GM12878 (cell line): ENCODE measurements at regions not wholly inside any gene's neighbourhood (a gene's known extent, or its start where the extent isn't known, plus 50 kb on each side); places are given as distances from the start of the nearest gene placed in this dataset.

ENCODE experiments used
- ATAC-seq: fragments of 200-7000 bp; cut with Tn5 transposase; 3 replicates; pipeline ENCODE4 v1.9.1; 2020; ENCODE audit warnings: mild to moderate bottlenecking, moderate library complexity
- BruUV-seq: library from RNA; stranded (reverse); fragments of 400-500 nt; replicated peaks from 2 replicates; lab custom pipeline; 2021; lab: Mats Ljungman, UMichigan
- CTCF ChIA-PET: fragments of 300-600 bp; sonication (Branson Sonifier 250); formaldehyde crosslinking; extraction: SDS; loops from one replicate; lab custom pipeline; 2021; ENCODE audit warnings: inconsistent platforms; lab: Yijun Ruan, JAX
- POLR2A ChIA-PET: fragments of 350-600 bp; formaldehyde crosslinking; extraction: SDS; loops from one replicate; lab custom pipeline; 2021; ENCODE audit warnings: inconsistent platforms; lab: Charles Lee
- RAD21 ChIA-PET: fragments of 300-600 bp; sonication (Branson Sonifier 250); formaldehyde crosslinking; loops from one replicate; lab custom pipeline; 2023; ENCODE audit warnings: antibody characterized with exemption; ENCODE audit not compliant: unreplicated experiment; lab: Charles Lee
- SMC1A ChIA-PET: fragments of 300-600 bp; sonication (Branson Sonifier 250); formaldehyde crosslinking; loops from one replicate; lab custom pipeline; 2023; ENCODE audit not compliant: unreplicated experiment, uncharacterized antibody; lab: Charles Lee
- DNase-seq: peaks from one replicate; pipeline ENCODE4 v3.0.0-alpha.2; 2011; ENCODE audit warnings: low read depth, low spot score
- FAIRE-seq: peaks from 3 replicates; lab custom pipeline; 2011; peaks lifted over from hg19 to GRCh38; lab: Jason Lieb, UNC
- H2AFZ ChIP-seq: 2 replicates; pipeline ENCODE4 v1.6.0; 2011; ENCODE audit warnings: low read depth, low read length, control low read depth; ENCODE audit not compliant: control insufficient read depth
- H3K27ac ChIP-seq: 2 replicates; pipeline ENCODE4 v1.5.1; 2011; ENCODE audit warnings: control low read depth; ENCODE audit not compliant: control insufficient read depth, insufficient read depth
- H3K27me3 ChIP-seq, 2 experiments: replicated peaks in 1 of 2; 2 replicates each; pipeline versions ENCODE4 v1.6.0 to v1.6.1; 2011; ENCODE audit warnings: low read length in 1 of 2; ENCODE audit not compliant: control insufficient read depth in 2 of 2, insufficient read depth in 2 of 2
- H3K36me3 ChIP-seq, 2 experiments: 2 replicates each; pipeline ENCODE4 v1.5.1; 2011; ENCODE audit warnings: low read length in 1 of 2; ENCODE audit not compliant: control insufficient read depth in 2 of 2, insufficient read depth in 2 of 2
- H3K4me1 ChIP-seq: 2 replicates; pipeline ENCODE4 v1.6.1; 2011; ENCODE audit warnings: mild to moderate bottlenecking, low read length, moderate library complexity, mixed read lengths; ENCODE audit not compliant: control insufficient read depth, insufficient read depth
- H3K4me2 ChIP-seq: 2 replicates; pipeline ENCODE4 v1.6.0; 2011; ENCODE audit warnings: control low read depth; ENCODE audit not compliant: control insufficient read depth, insufficient read depth
- H3K4me3 ChIP-seq: fragments of 200-600 bp; sonication (generic); 2 replicates; pipeline ENCODE4 v1.5.1; 2016
- H3K79me2 ChIP-seq: 2 replicates; pipeline ENCODE4 v1.6.0; 2011; ENCODE audit warnings: low read length; ENCODE audit not compliant: control insufficient read depth, insufficient read depth
- H3K9ac ChIP-seq: 2 replicates; pipeline ENCODE4 v1.8.0; 2011; ENCODE audit warnings: low read length, control low read depth, mixed read lengths; ENCODE audit not compliant: control insufficient read depth, insufficient read depth
- H3K9me3 ChIP-seq: replicated peaks from 3 replicates; pipeline ENCODE4 v1.5.1; 2011; ENCODE audit warnings: mild to moderate bottlenecking, low read length; ENCODE audit not compliant: control insufficient read depth, insufficient read depth
- H4K20me1 ChIP-seq: 2 replicates; pipeline ENCODE4 v1.6.0; 2011; ENCODE audit not compliant: control insufficient read depth, insufficient read depth
- BCL11A ChIP-seq: IDR thresholded peaks from 2 replicates; pipeline ENCODE4 v1.6.1; 2011; ENCODE audit warnings: low read depth, low read length
- E2F4 ChIP-seq: IDR thresholded peaks from 2 replicates; pipeline ENCODE4 v1.6.1; 2012; ENCODE audit warnings: low read depth, low read length, improper control_type of control experiment
- E2F8 ChIP-seq: fragments of 450-650 bp; IDR thresholded peaks from 2 replicates; pipeline ENCODE4 v1.6.1; 2018; ENCODE audit warnings: mild to moderate bottlenecking, low read depth, moderate library complexity; ENCODE audit not compliant: partially characterized antibody
- ELK1 ChIP-seq: IDR thresholded peaks from 2 replicates; pipeline ENCODE4 v1.6.1; 2012; ENCODE audit warnings: low read depth, low read length, improper control_type of control experiment
- RAD21 ChIP-seq: IDR thresholded peaks from 2 replicates; pipeline ENCODE4 v1.6.1; 2011; ENCODE audit warnings: mild to moderate bottlenecking, low read depth, low read length, moderate library complexity; ENCODE audit not compliant: insufficient read depth
- RB1 ChIP-seq: fragments of 450-650 bp; formaldehyde crosslinking; IDR thresholded peaks from 2 replicates; pipeline ENCODE4 v1.6.1; 2017; ENCODE audit warnings: mild to moderate bottlenecking, borderline replicate concordance
- SRF ChIP-seq, 2 experiments: IDR thresholded peaks; 2 replicates each; pipeline ENCODE4 v1.6.1; 2011; ENCODE audit warnings: low read depth in 2 of 2, low read length in 2 of 2, mild to moderate bottlenecking in 1 of 2, moderate library complexity in 1 of 2
- ZNF207 ChIP-seq: fragments of 450-650 bp; IDR thresholded peaks from 2 replicates; pipeline ENCODE4 v1.6.1; 2014; ENCODE audit warnings: antibody characterized with exemption, mild to moderate bottlenecking, borderline replicate concordance
- ZNF592 ChIP-seq: fragments of 450-650 bp; IDR thresholded peaks from 2 replicates; pipeline ENCODE4 v1.6.1; 2017; ENCODE audit warnings: mild to moderate bottlenecking, moderate library complexity
- WGBS: methylation state at CpG from one replicate; pipeline ENCODE4 v1.1.6; 2016; ENCODE audit warnings: low lambda C conversion rate; ENCODE audit not compliant: insufficient replicate concordance, insufficient coverage; ENCODE audit errors: missing lambda C conversion rate; 5-methylcytosine and 5-hydroxymethylcytosine counted together
- in situ Hi-C: fragments of 300-500 bp; cut with MboI; formaldehyde crosslinking; loops from 9 replicates; pipeline ENCODE4 v1.14.3; 2018; ENCODE audit warnings: mixed read lengths
- intact Hi-C: fragments of 100-400 bp; cut with micrococcal nuclease; formaldehyde crosslinking; loops from one replicate; pipeline ENCODE4 v1.14.2; 2022; ENCODE audit not compliant: unreplicated experiment
- TF ChIP-seq, protein P1 (sequence below): fragments of 450-650 bp; IDR thresholded peaks from 2 replicates; pipeline ENCODE4 v1.6.1; 2017; ENCODE audit warnings: mild to moderate bottlenecking

GRCh38 chr7:25396668-25397067 lies 168.4 kb upstream of the NPVF start (continued):
- TF ChIP-seq, protein P1, sequence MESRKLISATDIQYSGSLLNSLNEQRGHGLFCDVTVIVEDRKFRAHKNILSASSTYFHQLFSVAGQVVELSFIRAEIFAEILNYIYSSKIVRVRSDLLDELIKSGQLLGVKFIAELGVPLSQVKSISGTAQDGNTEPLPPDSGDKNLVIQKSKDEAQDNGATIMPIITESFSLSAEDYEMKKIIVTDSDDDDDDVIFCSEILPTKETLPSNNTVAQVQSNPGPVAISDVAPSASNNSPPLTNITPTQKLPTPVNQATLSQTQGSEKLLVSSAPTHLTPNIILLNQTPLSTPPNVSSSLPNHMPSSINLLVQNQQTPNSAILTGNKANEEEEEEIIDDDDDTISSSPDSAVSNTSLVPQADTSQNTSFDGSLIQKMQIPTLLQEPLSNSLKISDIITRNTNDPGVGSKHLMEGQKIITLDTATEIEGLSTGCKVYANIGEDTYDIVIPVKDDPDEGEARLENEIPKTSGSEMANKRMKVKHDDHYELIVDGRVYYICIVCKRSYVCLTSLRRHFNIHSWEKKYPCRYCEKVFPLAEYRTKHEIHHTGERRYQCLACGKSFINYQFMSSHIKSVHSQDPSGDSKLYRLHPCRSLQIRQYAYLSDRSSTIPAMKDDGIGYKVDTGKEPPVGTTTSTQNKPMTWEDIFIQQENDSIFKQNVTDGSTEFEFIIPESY, result no peak
- TF ChIP-seq RB1 (no peak), BCL11A (no peak), ZNF207 (no peak)

DNA sequence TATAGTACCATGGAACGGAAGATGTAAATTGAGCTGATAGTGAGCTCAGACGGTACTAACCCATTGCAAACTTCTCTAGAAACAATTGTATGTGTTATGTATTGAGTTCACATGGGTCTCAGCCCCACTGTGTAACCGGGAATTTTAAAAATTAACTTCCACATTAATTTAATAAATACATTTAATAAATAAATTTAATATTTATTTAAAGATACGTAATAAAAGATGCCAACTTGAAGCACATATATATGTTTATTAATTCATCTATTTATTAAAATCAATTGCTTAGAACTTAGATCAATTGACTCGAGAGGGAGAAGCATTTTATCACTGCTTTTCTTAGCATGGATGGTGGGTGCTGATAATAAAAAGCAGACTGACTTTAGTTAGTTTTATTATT lies 170.1 kb upstream of the NPVF start:
- H4K20me1 ChIP-seq, result no peaks in the 10 kb centered on the region
- no peak overlapping the region for H3K4me3 ChIP-seq
- H3K79me2 ChIP-seq, result no peaks in the 10 kb centered on the region
- in situ Hi-C loops, result loop anchor here (25.0 kb wide), 1 partner anchor 164 kb away; no protein-coding TSS in a partner anchor
- DNase-seq, result no peak
- ATAC-seq, result no peak
- no peak for FAIRE-seq
- ChIA-PET CTCF (no interaction called here), SMC1A (no interaction called here), POLR2A (no interaction called here), RAD21 (no interaction called here)
- H3K9ac ChIP-seq, result no peak overlapping the region
- H3K9me3 ChIP-seq, result no peaks in the 10 kb centered on the region
- no peak for TF ChIP-seq SRF (IDR thresholded peaks at IDR 0.05; ENCODE audit: low read depth in 2 of 2, low read length in 2 of 2)
- TF ChIP-seq ZNF592, result no peak
- no peak for TF ChIP-seq E2F8
- no peak for TF ChIP-seq E2F4
- TF ChIP-seq RAD21, result no peak
- no peak for TF ChIP-seq ELK1
- no peak overlapping the region for H3K4me2 ChIP-seq
- peaks cover 0 to 2% of the 10 kb centered on the region in 2 experiments; a peak in 3 of 4 replicates for H3K27me3 ChIP-seq
- no peak overlapping the region for H3K27ac ChIP-seq
- no peaks in the 10 kb centered on the region for H3K36me3 ChIP-seq
- WGBS, result 35% methylated on average over 5 of the region's 5 CpGs
- intact Hi-C loops, result no loop called here
- no peak overlapping the region for H2AFZ ChIP-seq
- H3K4me1 ChIP-seq, result no peaks in the 10 kb centered on the region
- BruUV-seq, result no TSS peak
